HG03442 (cell line): ENCODE measurements at regions not wholly inside any gene's neighbourhood (a gene's known extent, or its start where the extent isn't known, plus 50 kb on each side); places are given as distances from the start of the nearest gene placed in this dataset.
"Not testable (repeated sequence)": the region's sequence is repeated elsewhere in the genome, so short reads cannot be mapped to it uniquely, and the experiment has no call there.

Experiments
- ATAC-seq: cut with Tn5 transposase; IDR thresholded peaks from one replicate; pipeline ENCODE4 v1.9.1; 2021; ENCODE audit warnings: mild to moderate bottlenecking, moderate library complexity; ENCODE audit not compliant: unreplicated experiment

GRCh38 chr12:11535127-11535526 is 114.3 kb upstream of the ETV6 start:
- no peak for ATAC-seq

DNA sequence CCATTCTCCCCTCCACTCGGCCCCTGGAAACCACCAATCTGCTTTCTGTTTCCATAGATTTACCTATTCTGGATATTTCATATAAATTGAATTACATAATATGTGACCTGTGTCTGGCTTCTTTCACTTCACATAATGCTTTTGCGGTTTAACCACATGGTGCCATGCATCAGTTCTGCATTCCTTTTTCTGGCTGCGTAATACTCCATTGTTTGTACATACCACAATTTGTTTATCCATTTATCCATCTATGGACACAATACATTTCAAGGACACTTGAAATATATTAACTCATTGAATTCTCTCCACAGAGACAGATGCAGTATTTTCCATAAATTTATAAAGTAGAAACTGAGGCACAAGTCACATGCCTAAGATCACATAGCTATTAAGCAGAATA is 110.3 kb upstream of the ETV6 start:
- no peak for ATAC-seq

- no peak for ATAC-seq
These were observed 109.3 kb upstream of the ETV6 start for GRCh38 chr12:11540156-11540555.

- ATAC-seq = no peak
These were observed 108.7 kb upstream of the ETV6 start for GRCh38 chr12:11540615-11541310.

GRCh38 chr12:11542599-11542998 is 106.9 kb upstream of the ETV6 start:
- ATAC-seq = no peak

DNA sequence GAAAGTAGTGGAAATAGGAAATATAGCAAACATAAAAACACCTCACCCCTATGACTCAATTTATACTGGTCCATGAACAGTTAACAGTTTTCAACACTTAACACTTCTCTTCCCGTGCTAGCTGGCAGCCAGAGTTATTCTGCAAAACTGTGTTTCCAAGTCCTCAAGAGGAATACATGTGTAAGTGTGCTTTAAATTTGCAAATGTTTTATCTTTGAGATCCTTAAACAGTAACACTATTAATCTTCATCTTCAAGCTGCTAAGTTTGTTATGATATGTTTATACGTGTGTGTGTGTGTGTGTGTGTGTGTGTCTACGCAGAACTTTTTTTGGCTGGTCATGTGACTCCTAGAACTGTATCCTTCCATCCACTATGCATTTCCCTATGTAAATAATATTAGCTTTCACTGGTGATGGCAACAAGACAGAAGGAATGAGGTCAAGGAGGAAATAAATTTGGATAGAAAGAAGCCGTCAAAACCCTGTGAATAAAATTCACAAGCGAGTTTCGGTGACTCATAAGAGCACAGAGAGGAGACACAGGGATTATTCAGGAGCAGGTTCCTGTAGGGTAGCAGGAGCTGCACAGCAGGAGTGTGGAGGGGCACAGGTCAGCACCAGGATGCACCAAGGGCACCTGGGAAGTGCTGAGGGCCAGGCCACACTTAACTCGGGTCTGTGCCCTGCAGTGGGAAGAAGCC is 105.9 kb upstream of the ETV6 start:
- ATAC-seq = no peak

GRCh38 chr12:11545484-11546330 is 103.8 kb upstream of the ETV6 start:
- ATAC-seq = peak; percentile 68

DNA sequence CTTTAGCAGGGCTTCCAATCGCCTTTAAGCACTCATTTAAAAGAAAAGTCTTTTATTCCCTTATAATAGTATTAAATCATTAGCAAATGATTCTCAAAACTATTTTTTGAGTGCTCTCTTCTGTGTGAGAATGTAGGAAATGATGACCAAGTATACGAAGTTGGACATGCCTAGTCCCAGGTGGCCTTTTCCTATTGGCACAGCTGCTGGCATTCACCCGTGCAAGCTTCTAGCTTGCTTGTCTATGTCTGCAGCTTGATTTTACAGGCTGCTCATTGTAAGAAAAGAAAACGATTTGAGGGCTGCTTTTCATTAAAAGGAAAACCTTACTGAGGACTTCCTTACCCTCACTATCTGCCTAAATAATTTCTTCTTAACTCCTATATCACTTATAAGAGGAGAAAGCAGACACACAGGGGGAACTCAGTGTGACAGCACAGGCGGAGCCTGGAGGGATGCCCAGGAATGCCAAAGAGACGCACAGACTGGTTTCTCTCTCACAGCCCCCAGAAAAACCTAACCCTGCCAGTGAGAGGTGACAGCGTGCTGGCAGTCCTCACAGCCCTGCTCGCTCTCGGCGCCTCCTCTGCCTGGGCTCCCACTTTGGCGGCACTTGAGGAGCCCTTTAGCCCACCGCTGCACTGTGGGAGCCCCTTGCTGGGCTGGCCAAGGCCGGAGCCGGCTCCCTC is 102.7 kb upstream of the ETV6 start:
- not testable (repeated sequence) for ATAC-seq

DNA sequence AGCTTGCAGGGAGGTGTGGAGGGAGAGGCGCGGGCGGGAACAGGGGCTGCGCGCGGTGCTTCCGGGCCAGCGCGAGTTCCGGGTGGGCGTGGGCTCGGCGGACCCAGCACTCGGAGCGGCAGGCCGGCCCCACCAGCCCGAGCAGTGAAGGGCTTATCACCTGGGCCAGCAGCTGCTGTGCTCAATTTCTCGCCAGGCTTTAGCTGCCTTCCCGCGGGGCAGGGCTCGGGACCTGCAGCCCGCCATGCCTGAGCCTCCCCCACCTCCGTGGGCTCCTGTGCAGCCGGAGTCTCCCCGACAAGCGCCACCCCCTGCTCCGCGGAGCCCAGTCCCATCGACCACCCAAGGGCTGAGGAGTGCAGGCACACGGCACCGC is 102.2 kb upstream of the ETV6 start:
- ATAC-seq = not testable (repeated sequence)

DNA sequence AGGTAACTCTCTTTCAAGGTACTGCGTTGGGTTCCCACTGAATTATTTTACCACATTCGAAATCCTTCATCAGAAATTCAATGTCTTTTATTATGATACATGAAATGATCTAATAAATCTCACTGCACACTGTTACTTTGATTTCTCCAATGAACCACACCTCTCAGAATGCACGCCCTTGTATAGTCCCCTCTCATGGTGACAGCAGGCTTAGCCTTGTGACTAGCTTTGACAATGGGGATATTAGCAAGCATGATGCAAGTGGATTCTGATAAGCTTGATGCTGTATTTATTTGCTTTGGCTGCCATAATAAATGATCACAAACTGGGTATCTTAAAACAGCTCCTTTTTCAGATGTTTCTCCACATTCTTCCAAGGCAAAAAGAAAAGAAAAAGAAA is 100.4 kb upstream of the ETV6 start:
- no peak for ATAC-seq

DNA sequence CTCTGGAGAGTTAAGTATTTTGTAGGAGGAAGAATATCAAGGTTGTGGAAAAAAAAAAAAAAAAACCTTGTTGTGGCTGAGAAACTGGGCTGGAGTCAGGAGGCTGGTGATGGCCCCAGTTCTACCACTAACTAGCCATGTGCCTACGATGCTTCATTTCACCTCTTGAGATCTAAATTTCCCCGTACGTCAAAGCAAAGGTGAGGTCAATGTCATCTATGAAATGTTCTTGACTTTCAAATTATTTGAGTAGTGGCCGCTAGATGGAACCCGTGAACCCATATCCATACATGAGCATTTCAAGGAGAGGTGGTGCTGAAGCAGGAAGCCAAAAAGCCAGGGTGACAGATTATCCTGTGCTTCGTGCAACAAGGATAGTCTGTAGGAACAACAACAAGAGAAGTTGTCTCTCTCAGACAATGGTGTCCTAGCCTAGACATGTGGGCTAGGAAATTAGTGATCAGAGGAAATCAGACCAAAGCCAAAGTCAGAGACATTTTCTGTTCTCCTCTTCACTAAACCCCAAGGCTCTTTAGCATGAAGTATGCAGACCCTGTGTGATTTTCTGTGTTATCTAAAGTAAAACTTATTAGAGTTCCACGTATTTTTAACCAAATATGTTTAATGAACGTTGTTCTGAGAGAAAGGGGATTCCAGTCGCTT is 95.5 kb upstream of the ETV6 start:
- peak; percentile 72 for ATAC-seq

DNA sequence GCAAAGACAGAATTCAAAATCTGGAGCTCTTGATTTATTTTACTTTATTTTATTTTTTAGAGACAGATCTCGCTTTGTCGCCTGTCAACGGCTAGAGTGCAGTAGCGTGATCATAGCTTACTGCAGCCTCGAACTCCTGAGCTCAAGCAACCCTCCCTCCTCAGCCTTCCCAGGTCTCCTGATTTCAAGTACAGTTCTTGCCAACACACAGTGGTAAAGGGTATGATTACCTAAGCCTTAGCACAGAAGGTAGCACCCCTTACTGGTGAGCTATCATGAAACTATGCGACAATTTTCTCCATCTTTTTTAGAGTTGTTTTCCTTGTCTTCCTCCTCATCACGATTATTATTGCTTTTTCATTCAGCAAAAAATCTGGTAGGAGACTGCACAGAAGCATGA is 94.3 kb upstream of the ETV6 start:
- ATAC-seq = no peak

- no peak for ATAC-seq
These were observed 93.5 kb upstream of the ETV6 start for GRCh38 chr12:11555743-11556625.

DNA sequence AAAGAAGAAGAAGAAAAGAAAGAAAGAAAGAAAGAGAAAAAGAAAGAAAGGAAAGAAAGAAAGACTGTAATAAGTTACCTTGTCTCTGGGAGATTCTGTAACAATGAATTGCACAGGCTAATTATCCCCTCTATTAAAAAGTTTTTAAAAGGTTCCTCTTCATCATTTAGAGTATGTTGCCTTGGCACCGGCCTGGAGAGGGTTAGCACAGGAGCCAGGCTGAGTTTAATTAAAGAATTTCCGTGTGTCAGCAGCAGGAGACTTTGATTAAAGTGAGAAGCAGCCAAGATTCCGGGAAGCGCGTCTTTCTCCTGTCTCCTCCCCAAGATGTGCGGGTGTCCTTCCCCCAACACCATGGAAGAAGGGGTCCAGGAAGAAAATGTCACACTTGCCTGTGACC is 92.8 kb upstream of the ETV6 start:
- no peak for ATAC-seq

- ATAC-seq = no peak
These were observed 89.7 kb upstream of the ETV6 start for GRCh38 chr12:11559626-11560340.

DNA sequence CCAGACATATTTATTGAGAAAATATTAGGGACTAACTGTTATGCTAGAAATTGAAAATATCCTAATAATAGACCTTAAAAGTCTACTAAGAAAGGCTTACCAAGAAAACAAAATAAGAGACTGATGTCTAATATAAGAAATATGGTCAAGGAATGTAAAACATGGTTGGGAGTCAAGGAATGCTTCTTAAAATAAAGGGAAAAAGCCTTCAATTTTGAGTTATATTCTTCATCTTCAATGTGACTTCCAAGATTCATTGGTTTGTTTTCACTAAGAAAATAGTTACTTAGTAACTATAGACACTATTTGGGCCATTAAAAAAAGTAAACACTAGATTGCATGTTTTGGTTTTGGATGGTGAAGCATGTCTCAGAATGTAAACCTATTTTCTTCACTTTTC is 88.1 kb upstream of the ETV6 start:
- ATAC-seq = no peak

GRCh38 chr12:11563785-11564739 is 85.4 kb upstream of the ETV6 start:
- no peak for ATAC-seq
